Fibroblast of villous mesenchyme (primary cell): ENCODE measurements at regions not wholly inside any gene's neighbourhood (a gene's known extent, or its start where the extent isn't known, plus 50 kb on each side); places are given as distances from the start of the nearest gene placed in this dataset.
"Not testable (repeated sequence)": the region's sequence is repeated elsewhere in the genome, so short reads cannot be mapped to it uniquely, and the experiment has no call there.

Source experiments
- DNase-seq: peaks from one replicate; pipeline ENCODE4 v3.0.0-alpha.2; 2010; ENCODE audit warnings: low read depth
- H3K4me3 ChIP-seq: 2 replicates; pipeline ENCODE4 v1.5.1; 2011; ENCODE audit warnings: low read depth, mild to moderate bottlenecking, low read length
- TF ChIP-seq, protein P1 (sequence below): IDR thresholded peaks from 2 replicates; pipeline ENCODE4 v1.5.1; 2012; ENCODE audit warnings: low read depth, mild to moderate bottlenecking, low read length; ENCODE audit not compliant: insufficient read depth

DNA sequence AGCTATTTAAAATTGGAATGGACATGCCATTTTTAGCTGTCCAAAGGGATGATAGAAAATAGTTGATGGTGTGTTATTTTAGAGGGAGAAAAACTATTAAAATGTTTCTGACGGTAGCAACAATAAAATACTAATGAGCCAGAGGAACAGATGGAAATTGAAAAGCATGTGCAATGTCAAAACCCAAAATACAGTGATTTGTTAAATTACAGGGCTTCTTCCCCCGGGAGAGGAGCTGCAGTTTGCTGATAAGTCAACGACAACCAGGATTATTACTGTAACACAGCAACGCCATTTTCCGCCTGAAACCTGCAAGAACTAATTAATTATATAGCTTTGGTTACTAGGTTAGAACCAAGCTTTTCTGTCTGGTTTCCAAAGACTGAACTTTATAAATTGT, 179.6 kb upstream of the SPTLC3 start:
- DNase-seq: no peak
- H3K4me3 ChIP-seq: no peak overlapping the region
- TF ChIP-seq, protein P1, sequence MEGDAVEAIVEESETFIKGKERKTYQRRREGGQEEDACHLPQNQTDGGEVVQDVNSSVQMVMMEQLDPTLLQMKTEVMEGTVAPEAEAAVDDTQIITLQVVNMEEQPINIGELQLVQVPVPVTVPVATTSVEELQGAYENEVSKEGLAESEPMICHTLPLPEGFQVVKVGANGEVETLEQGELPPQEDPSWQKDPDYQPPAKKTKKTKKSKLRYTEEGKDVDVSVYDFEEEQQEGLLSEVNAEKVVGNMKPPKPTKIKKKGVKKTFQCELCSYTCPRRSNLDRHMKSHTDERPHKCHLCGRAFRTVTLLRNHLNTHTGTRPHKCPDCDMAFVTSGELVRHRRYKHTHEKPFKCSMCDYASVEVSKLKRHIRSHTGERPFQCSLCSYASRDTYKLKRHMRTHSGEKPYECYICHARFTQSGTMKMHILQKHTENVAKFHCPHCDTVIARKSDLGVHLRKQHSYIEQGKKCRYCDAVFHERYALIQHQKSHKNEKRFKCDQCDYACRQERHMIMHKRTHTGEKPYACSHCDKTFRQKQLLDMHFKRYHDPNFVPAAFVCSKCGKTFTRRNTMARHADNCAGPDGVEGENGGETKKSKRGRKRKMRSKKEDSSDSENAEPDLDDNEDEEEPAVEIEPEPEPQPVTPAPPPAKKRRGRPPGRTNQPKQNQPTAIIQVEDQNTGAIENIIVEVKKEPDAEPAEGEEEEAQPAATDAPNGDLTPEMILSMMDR: no peak

DNA sequence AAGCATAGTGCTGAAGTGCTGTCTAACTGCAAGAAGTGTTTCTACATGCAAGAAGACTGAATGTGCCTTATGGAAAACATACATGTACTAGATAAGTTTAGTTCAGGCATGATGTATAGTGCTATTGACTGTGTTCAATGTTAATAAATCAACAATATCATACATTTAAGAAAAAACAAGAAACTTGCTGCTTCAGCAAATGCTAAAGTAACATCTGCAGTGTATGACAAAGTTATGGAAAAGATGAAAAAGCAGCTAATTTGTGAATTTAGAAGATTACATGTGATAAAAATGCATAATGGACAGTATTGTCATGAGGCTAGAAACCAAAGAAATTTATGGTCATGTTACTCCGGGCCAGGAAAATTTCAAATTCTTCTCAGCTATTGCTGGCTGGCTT, 174.9 kb upstream of the SPTLC3 start:
- no peak overlapping the region for H3K4me3 ChIP-seq
- TF ChIP-seq, protein P1: no peak
- DNase-seq: no peak

DNA sequence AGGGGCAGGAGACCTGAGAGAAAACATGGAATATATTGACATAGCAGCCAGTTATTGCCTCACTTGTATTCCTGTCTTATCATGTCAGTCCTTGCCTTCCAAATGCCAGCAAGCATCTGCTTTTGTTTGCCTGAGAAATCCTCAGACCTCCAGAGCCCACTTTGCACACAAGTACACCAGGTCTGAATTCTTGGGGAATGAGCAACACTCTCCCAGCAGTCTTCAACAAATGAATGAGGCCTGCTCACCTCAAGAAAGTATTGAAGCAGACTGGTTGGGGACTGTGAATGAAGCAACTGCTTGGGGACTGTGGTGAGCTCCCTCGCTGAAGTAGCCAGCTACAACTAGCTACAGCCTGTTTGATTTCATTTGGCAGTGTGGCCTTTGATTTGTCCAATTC, 172.8 kb upstream of the SPTLC3 start:
- DNase-seq: no peak
- TF ChIP-seq, protein P1: no peak
- no peak overlapping the region for H3K4me3 ChIP-seq

DNA sequence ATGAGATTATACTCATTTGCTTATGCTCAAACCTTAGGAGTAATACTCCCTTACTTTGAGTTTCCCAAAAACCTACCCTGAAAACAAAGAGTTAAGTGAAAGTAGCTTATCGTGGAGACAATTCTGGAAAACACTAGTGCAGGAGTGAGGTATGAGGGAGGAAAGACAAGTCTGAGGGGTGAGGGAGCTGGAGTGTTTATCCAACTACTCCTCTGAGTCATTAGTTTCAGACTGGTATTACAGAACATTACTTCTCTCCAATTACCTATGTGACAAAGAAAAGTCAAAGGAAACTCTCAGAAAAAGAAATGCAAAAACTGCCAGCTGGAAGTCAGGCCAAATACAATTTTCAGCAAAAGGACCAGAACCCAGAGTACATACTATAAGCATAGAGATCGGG, 171.1 kb upstream of the SPTLC3 start:
- DNase-seq: no peak
- no peak overlapping the region for H3K4me3 ChIP-seq
- TF ChIP-seq, protein P1: no peak

DNA sequence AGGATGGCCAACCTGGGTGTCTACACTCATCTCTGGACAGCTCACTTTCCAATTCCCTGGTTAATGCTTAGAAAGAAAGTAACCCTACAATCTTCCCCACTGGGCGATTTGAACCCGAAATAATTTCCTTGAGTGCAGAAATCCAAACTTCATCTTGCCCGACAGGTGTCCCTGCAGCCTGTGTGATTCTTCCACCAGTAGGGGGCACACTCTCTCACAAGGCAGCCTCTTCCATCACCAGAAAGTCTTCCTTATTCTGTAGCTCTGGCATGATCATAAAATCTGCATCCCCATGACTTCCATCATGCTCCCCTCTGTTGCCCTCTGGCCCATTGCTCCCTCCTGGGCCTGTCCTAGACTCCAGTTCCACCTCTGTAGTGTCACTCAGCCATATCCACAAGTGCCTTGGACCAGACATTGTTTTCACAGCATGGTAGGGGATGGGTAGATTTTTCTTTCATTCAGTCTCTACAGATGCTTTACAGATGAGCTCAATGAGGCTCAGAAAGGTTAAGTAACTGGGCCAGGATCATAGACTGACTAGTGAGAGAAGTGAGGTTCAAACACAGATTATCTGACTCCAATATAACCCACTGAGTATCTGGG, 170.4 kb upstream of the SPTLC3 start:
- no peak overlapping the region for H3K4me3 ChIP-seq
- DNase-seq: no peak
- TF ChIP-seq, protein P1: peak; percentile 46

DNA sequence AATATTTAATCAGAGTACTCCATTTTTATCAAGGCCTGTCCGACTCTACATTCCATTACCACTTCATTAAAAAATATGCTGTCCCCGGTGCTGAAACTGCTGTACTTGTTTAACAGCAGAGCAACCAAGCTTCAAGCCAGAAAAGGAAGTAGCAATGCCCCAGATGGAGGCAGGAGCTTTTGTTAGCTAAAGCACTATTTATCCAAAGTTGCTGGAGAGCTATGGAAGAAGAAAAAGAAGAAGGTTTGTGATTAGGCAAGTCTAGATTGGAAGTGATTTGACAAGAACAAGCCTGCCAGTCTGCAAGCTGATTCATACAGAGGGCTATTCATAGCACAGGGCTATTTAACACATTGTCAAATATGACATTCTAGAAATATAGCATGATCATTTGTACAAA, 160.9 kb upstream of the SPTLC3 start:
- TF ChIP-seq, protein P1: no peak
- peak; percentile 24 for DNase-seq
- H3K4me3 ChIP-seq: no peak overlapping the region

DNA sequence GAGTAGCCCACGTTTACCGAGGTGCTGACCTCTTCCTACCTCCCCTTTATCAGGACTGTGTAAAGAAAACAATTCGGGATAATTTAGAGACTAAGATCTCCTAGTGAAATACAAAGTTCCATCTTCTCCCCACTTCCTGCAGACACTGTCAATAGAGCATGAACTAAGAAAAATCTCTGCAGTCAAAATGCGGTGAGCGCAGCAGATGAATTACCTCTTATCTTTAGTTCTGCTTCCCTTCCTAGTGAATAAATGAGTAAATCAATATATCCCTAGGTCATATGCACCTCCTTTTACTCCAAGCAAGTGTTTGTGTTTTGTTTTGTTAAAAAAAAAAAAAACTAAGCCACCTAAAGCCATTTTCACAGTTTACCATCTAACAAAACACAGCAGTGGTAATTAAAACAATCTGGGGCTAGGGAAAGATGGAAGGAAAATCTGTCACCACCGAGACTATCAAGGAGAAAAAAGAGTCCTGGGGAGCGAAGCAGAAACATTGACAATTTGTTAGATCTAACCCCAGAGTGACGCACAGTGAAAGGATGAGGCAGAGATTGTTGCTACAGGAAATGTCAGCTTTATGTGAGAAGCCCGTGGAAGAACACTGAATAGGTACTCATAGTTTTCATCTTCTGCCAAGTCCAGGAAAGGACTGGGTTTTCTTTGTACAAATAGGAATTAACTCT, 159.4 kb upstream of the SPTLC3 start:
- no peak for DNase-seq
- H3K4me3 ChIP-seq: no peak overlapping the region
- TF ChIP-seq, protein P1: no peak

DNA sequence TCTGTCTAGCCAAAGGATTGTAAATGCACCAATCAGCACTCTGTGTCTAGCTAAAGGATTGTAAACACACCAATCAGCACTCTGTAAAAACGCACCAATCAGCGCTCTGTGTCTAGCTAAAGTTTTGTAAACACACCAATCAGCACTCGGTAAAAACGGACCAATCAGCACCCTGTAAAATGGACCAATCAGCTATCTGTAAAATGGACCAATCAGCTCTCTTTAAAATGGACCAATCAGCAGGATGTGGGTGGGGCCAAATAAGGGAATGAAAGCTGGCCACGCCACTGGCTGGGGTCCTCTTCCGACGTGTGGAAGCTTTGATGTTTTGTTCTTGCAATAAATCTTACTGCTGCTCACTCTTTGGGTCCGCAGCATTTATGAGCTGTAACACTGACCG, 151.1 kb upstream of the SPTLC3 start:
- not testable (repeated sequence) for DNase-seq, H3K4me3 ChIP-seq
